Neural cell (in vitro differentiated cells): ENCODE measurements at regions not wholly inside any gene's neighbourhood (a gene's known extent, or its start where the extent isn't known, plus 50 kb on each side); places are given as distances from the start of the nearest gene placed in this dataset.

ENCODE experiments used
- H2AFZ ChIP-seq: fragments of 200-600, 300-800 bp; sonication (generic), shearing (Covaris generic); 2 replicates; pipeline ENCODE4 v1.6.0; 2014; ENCODE audit warnings: low read depth, mild to moderate bottlenecking, antibody characterized with exemption, low read length, moderate library complexity
- H3F3A ChIP-seq: fragments of 200-600 bp; shearing (Covaris generic); 2 replicates; pipeline ENCODE4 v1.6.1; 2016; ENCODE audit warnings: mild to moderate bottlenecking, moderate library complexity, mixed read lengths, antibody characterized with exemption, low read length; ENCODE audit not compliant: insufficient read depth, poor library complexity, severe bottlenecking
- H3K27ac ChIP-seq: fragments of 200-600, 300-800 bp; sonication (generic), shearing (Covaris generic); 2 replicates; pipeline ENCODE4 v1.5.1; 2014; ENCODE audit warnings: mild to moderate bottlenecking, low read length, moderate library complexity
- H3K27me3 ChIP-seq: fragments of 300-800, 200-600 bp; sonication (generic), shearing (Covaris generic); 2 replicates; pipeline ENCODE4 v1.6.0; 2014; ENCODE audit warnings: mild to moderate bottlenecking, low read depth, low read length, moderate library complexity; ENCODE audit not compliant: insufficient read depth
- H3K36me3 ChIP-seq: fragments of 300-800, 200-600 bp; sonication (generic), shearing (Covaris generic); 2 replicates; pipeline ENCODE4 v1.5.1; 2014; ENCODE audit warnings: mild to moderate bottlenecking, antibody characterized with exemption, low read length, moderate library complexity; ENCODE audit not compliant: insufficient read depth
- H3K4me2 ChIP-seq: fragments of 300-800, 200-600 bp; sonication (generic), shearing (Covaris generic); 2 replicates; pipeline ENCODE4 v1.6.0; 2014; ENCODE audit warnings: mild to moderate bottlenecking, low read length
- H3K4me3 ChIP-seq: fragments of 300-800, 200-600 bp; sonication (generic), shearing (Covaris generic); 2 replicates; pipeline ENCODE4 v1.5.1; 2014; ENCODE audit warnings: mild to moderate bottlenecking, low read length, moderate library complexity
- H3K79me2 ChIP-seq: fragments of 200-600 bp; shearing (Covaris generic); replicated peaks from 2 replicates; pipeline ENCODE4 v1.6.0; 2014; ENCODE audit warnings: mild to moderate bottlenecking, low read length, moderate library complexity; ENCODE audit not compliant: insufficient read depth
- H3K9ac ChIP-seq: fragments of 300-800, 200-600 bp; sonication (generic), shearing (Covaris generic); 2 replicates; pipeline ENCODE4 v1.6.1; 2016; ENCODE audit warnings: mild to moderate bottlenecking, low read length, mixed read lengths
- H3K9me2 ChIP-seq: fragments of 200-600 bp; shearing (Covaris generic); 2 replicates; pipeline ENCODE4 v1.6.1; 2016; ENCODE audit warnings: mild to moderate bottlenecking, low read length, mixed read lengths; ENCODE audit not compliant: insufficient read depth
- H3K9me3 ChIP-seq: fragments of 200-600, 300-800 bp; sonication (generic), shearing (Covaris generic); 2 replicates; pipeline ENCODE4 v1.6.1; 2016; ENCODE audit warnings: mild to moderate bottlenecking, mixed run types, low read length, moderate library complexity, mixed read lengths
- H4K20me1 ChIP-seq: fragments of 200-600 bp; shearing (Covaris generic); 2 replicates; pipeline ENCODE4 v1.6.1; 2016; ENCODE audit warnings: mild to moderate bottlenecking, mixed run types; ENCODE audit not compliant: insufficient read depth
- CTCF ChIP-seq: fragments of 450-650 bp; IDR thresholded peaks from 2 replicates; pipeline ENCODE4 v1.5.1; 2014; ENCODE audit warnings: antibody characterized with exemption, mild to moderate bottlenecking, moderate library complexity; ENCODE audit not compliant: poor library complexity, severe bottlenecking
- EP300 ChIP-seq: fragments of 450-650 bp; conservative IDR thresholded peaks from 2 replicates; pipeline ENCODE4 v1.6.1; 2014; ENCODE audit warnings: antibody characterized with exemption, mild to moderate bottlenecking, moderate library complexity; ENCODE audit not compliant: poor library complexity, severe bottlenecking
- EZH2 ChIP-seq: fragments of 200-600, 300-800 bp; shearing (Covaris generic), sonication (generic); IDR thresholded peaks from 2 replicates; pipeline ENCODE4 v1.6.1; 2014; ENCODE audit warnings: antibody characterized with exemption, low read length, borderline replicate concordance, mild to moderate bottlenecking; ENCODE audit not compliant: insufficient read depth, poor library complexity, severe bottlenecking
- MXI1 ChIP-seq: fragments of 450-650 bp; conservative IDR thresholded peaks from 2 replicates; pipeline ENCODE4 v1.6.1; 2014; ENCODE audit warnings: antibody characterized with exemption, mild to moderate bottlenecking; ENCODE audit not compliant: poor library complexity, severe bottlenecking
- POLR2AphosphoS5 ChIP-seq: IDR thresholded peaks from 2 replicates; pipeline ENCODE4 v1.6.1; 2012
- RAD21 ChIP-seq: fragments of 450-650 bp; conservative IDR thresholded peaks from 2 replicates; pipeline ENCODE4 v1.6.1; 2014; ENCODE audit warnings: antibody characterized with exemption, mild to moderate bottlenecking, moderate library complexity
- REST ChIP-seq: IDR thresholded peaks from 2 replicates; pipeline ENCODE4 v1.6.1; 2012; ENCODE audit warnings: borderline replicate concordance
- SMC3 ChIP-seq: fragments of 450-650 bp; conservative IDR thresholded peaks from 2 replicates; pipeline ENCODE4 v1.6.1; 2014; ENCODE audit warnings: antibody characterized with exemption, mild to moderate bottlenecking, moderate library complexity; ENCODE audit not compliant: poor library complexity
- TAF1 ChIP-seq: IDR thresholded peaks from 2 replicates; pipeline ENCODE4 v1.6.1; 2012; ENCODE audit warnings: low read depth

- Histone ChIP-seq H2AFZ (no peak overlapping the region), H3K4me3 (no peak overlapping the region), H3K27me3 (no peaks in the 10 kb centered on the region), H3K79me2 (no peaks in the 10 kb centered on the region), H3K4me2 (no peak overlapping the region), H3K9ac (no peak overlapping the region), H4K20me1 (no peaks in the 10 kb centered on the region), H3K27ac (no peak overlapping the region), H3K9me3 (no peaks in the 10 kb centered on the region), H3K36me3 (no peaks in the 10 kb centered on the region), H3K9me2 (no peaks in the 10 kb centered on the region), H3F3A (no peaks in the 10 kb centered on the region)
- TF ChIP-seq MXI1 (no peak), SMC3 (no peak), TAF1 (no peak), EZH2 (no peak), EP300 (no peak), REST (no peak), POLR2AphosphoS5 (no peak), CTCF (no peak), RAD21 (no peak)
Measured at GRCh38 chr10:86600296-86600695, 54.1 kb upstream of the OPN4 start.

GRCh38 chr10:86601956-86602602, 52.3 kb upstream of the OPN4 start:
- H3F3A ChIP-seq = no peaks in the 10 kb centered on the region
- H3K4me2 ChIP-seq = no peak overlapping the region
- H3K9ac ChIP-seq = no peak overlapping the region

GRCh38 chr10:86603256-86603655, 51.1 kb upstream of the OPN4 start:
- no peak for TF ChIP-seq MXI1
- no peak for TF ChIP-seq SMC3
- no peak for TF ChIP-seq POLR2AphosphoS5
- no peak for TF ChIP-seq CTCF
- no peak for TF ChIP-seq EP300
- TF ChIP-seq REST = no peak
- TF ChIP-seq TAF1 = no peak
- TF ChIP-seq RAD21 = no peak
- TF ChIP-seq EZH2 = no peak
- H2AFZ ChIP-seq = no peak overlapping the region
- H3K27ac ChIP-seq = no peak overlapping the region
- no peaks in the 10 kb centered on the region for H4K20me1 ChIP-seq
- H3K79me2 ChIP-seq = no peaks in the 10 kb centered on the region
- H3K27me3 ChIP-seq = no peaks in the 10 kb centered on the region
- H3K9me2 ChIP-seq = no peaks in the 10 kb centered on the region
- no peaks in the 10 kb centered on the region for H3K36me3 ChIP-seq
- no peaks in the 10 kb centered on the region for H3F3A ChIP-seq
- no peak overlapping the region for H3K4me3 ChIP-seq
- no peaks in the 10 kb centered on the region for H3K9me3 ChIP-seq
- no peak overlapping the region for H3K9ac ChIP-seq
- no peak overlapping the region for H3K4me2 ChIP-seq

More at GRCh38 chr10:86601956-86602602, 52.3 kb upstream of the OPN4 start:
- Histone ChIP-seq H3K9me2 (no peaks in the 10 kb centered on the region), H2AFZ (no peak overlapping the region), H3K79me2 (no peaks in the 10 kb centered on the region), H3K27ac (no peak overlapping the region), H3K36me3 (no peaks in the 10 kb centered on the region), H3K27me3 (no peaks in the 10 kb centered on the region), H4K20me1 (no peaks in the 10 kb centered on the region), H3K9me3 (no peaks in the 10 kb centered on the region), H3K4me3 (no peak overlapping the region)
- no peak for TF ChIP-seq EP300
- TF ChIP-seq MXI1 = no peak
